H7 (cell line): ENCODE measurements at regions not wholly inside any gene's neighbourhood (a gene's known extent, or its start where the extent isn't known, plus 50 kb on each side); places are given as distances from the start of the nearest gene placed in this dataset.
A peak's percentile ranks its signal among the peaks of the same experiment; 100 is the strongest.

Experiments
- DNase-seq: peaks from one replicate; pipeline ENCODE4 v3.0.0; 2012
- H3K27me3 ChIP-seq: 2 replicates; pipeline ENCODE4 v1.6.0; 2011; ENCODE audit warnings: mild to moderate bottlenecking, low read length; ENCODE audit not compliant: control insufficient read depth, insufficient read depth
- H3K36me3 ChIP-seq: replicated peaks from 2 replicates; pipeline ENCODE4 v1.5.1; 2011; ENCODE audit warnings: low read length; ENCODE audit not compliant: control insufficient read depth, insufficient read depth
- H3K4me3 ChIP-seq: 2 replicates; pipeline ENCODE4 v1.5.1; 2011; ENCODE audit warnings: low read depth, mild to moderate bottlenecking, control low read depth, low read length, moderate library complexity; ENCODE audit not compliant: insufficient read depth

DNA sequence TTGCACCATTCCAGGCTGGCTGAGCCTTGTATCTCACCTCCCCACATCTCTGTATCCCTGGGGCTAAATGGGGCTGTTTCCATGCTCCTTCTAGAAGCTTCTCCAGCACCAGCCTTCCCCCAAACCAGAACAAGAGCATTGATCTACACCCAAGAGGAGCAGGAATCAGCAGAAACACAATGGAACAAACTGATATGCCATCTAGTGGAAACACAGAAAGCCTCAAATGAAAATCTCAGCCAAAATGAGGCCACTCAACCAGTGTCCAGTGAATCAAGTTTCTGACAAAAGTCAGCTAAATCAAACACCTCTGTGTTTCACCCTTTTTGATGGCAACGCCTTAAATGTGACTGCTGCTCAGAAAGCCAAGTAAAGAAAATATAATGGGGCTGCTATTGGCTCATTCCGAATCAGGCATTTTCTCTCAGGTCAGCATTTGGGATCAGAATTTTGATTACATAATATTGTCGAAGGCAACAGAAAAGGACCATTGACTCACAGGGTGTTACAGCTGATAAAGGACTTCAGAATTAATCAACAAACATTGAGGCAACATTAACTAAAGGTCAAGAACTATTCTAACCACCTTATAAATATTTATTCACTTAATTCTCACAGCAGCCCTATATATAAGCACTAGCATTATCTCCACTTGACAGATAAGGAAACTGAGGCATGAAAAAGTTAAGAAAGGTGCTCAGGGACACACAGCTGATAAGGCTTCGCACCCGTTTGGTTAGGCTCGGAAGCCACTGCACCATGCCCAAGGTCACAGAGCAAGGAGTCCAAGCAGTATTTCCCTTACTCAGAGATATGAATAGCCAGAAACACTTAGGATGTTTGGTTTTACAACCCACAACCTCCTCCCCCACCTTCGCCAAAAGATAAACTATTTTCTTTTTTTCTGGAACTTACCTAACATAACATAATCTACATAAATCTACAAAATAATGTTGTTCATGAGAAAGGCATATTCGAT, 85.8 kb upstream of the KCNJ15 start:
- no peaks in the 10 kb centered on the region for H3K36me3 ChIP-seq
- H3K4me3 ChIP-seq, result no peak overlapping the region
- DNase-seq, result no peak
- no peaks in the 10 kb centered on the region for H3K27me3 ChIP-seq

DNA sequence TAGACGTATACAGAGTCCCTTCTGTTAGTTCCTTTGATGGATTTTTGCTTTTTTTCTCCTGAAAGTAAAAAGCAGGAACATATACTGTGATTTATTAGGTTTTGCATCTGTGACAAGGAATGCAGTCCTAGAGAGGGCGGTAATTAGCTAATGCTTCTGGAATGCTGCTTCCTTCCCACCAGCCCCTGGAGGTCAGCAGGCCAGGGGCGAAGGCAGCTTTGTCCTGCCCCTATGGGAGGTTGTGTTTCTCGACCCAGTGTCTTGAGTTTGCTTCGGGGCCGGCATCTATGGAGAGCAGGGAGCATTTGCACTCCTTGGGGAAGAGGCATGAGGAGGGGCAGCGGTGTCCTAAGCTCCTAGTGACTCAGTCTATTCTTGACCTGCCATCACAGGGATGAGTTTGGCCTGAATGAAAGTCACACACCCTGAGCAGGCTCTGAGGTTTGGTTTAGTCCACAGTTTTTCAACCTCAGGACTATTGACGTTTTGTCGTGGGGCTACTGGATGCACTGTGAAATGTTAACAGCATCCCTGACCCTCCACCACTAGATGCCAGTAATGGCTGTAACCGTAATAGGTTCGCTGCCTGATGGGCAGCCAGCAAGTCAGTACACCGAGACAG, 85.0 kb upstream of the KCNJ15 start:
- H3K4me3 ChIP-seq, result no peak overlapping the region
- no peaks in the 10 kb centered on the region for H3K27me3 ChIP-seq
- H3K36me3 ChIP-seq, result no peaks in the 10 kb centered on the region
- DNase-seq, result peak; percentile 70

DNA sequence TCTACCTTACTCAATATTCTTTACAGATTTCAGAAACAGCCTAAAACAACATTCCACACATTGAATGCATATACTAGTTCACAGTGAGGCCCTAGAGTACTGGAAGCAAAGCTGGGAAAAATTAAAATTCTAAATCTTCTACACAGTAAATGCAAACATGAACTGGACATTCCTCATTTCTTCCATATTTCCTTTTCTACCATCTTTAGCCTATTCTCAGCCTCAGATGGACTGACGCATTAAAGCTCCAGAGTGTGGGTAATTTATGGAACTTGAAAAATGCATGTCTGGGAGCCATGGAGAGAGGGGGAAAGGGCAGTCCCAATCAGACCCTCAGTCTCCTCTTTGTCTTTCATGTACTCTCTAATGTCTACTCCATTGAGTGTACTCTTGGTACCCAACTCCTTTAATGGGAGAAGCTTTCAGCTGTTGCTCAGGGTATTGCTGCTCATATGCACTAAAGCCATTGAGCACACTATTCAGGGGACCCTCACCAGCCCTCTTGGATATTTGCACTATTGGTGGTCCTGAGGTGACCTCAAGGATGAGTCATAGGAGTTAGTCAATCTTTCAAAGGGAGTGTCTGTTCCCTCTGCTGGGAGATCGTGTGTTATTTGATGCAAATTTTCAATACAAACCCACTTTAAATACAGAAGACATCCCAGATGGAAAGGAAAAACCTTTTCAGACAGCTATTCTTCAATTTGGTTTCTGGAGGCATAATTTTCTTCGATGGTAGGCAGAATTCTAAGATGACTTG, 83.3 kb upstream of the KCNJ15 start:
- Histone ChIP-seq H3K36me3 (no peaks in the 10 kb centered on the region), H3K27me3 (no peaks in the 10 kb centered on the region), H3K4me3 (no peak overlapping the region)
- no peak for DNase-seq

DNA sequence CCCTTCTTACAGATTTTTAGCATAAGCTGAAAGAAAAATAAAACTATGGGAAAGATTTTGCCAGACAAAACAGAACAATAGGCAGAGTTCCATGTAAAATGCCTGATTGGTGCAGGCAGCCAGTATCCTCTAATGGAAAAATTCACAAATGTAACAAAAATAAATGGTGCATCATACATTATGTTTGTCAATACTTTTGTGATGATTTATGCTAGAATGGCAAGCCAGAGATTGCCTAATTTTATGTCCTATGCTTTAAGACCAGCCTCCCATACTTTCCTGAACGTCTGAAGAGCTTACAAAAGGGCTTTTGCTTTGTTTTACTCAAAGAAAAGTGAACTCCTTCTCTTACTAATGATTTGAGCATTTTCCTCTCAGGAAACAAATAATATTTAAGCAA, 81.5 kb upstream of the KCNJ15 start:
- H3K27me3 ChIP-seq, result no peaks in the 10 kb centered on the region
- H3K36me3 ChIP-seq, result no peaks in the 10 kb centered on the region
- H3K4me3 ChIP-seq, result no peak overlapping the region
- no peak for DNase-seq

DNA sequence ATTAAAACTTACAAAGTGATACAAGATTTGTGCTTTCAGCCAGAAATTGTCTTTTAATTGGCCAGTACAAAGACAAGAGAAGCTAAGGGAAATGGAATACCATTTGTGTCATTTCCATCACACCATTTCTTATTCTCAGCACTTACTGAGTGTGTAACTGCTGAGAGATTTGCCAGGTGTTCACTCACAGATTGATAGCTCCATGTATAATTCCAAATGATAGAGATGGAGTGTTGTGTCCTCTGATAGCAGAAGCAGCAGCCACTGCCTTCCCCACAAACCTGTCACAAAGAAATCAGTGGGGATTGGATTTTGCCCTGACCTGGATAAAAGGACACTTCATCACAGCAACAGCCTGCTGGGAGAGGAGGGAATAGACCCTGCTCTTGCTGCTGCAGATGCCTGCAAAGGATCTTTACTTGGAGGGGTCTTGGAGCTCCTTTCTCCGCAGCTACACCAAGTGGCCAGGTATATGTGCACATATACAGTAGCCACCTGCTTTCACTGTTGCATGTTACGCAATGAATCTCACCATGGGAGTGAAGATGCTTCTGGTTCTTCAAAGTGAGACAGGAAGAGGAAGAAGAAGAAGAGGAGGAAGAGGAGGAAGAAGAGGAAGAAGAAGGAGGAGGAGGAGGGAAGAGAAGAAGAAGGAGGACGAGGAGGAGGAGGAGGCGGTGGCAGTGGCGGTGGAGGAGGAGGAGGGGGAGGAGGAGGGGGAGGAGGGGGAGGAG, 78.7 kb upstream of the KCNJ15 start:
- no peak for DNase-seq
- Histone ChIP-seq H3K4me3 (no peak overlapping the region), H3K27me3 (no peaks in the 10 kb centered on the region), H3K36me3 (no peaks in the 10 kb centered on the region)

DNA sequence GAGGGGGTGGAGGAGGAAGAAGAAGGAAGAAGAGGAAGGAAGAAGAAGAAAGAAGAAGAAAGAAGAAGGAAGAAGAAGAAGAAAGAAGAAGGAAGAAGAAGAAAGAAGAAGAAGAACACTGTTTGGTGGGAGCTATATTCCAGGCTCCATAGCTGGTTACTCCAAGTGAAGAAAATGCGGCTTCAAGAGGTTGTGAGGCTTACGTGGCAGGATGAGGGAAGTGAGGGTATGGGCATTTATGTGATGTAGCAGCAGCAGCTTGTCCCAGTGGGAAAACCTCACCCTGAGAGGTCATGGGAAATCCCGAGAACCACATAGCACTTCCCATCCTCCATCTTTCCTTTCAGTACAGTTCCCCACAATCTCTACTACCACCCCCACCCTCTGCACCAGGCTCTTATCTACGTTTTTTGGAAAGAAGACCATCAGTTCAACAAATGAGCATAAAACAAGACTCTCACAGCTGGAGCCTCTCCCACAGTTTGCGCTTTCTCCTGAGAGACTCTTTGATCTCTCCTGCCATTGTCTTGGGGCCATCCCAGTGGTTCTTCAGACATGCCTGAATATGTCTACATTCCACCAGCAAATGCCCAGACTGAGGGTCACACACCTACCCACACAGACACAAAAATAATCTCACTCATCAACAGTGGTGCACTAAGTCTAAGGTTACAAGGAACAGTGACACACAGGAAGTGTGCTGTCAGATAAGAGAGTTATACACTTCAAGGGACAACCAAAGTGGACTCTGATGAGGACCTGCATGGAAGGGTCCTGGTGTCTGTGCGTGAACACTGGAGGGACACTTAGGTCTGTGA, 77.9 kb upstream of the KCNJ15 start:
- no peaks in the 10 kb centered on the region for H3K27me3 ChIP-seq
- H3K36me3 ChIP-seq, result no peaks in the 10 kb centered on the region
- no peak overlapping the region for H3K4me3 ChIP-seq
- DNase-seq, result no peak

DNA sequence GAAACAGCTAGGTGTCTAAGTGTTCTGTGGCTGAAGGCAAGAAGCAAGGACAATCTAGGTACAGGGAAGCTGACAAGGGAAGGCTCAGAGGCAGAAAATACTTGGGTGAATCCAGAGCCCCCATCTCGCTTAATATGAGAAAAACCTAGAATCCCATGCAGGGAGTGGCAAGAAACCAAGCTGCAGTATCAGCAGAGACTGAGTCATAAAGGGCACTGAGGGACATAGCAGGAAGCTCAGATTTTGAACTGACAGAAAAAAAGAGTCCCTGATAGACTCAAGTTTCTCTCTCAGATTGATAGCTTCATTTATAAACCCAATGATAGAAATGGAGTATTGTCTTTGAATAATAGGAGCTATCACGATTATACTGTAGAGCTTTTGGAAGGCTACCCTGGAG, 77.3 kb upstream of the KCNJ15 start:
- no peak overlapping the region for H3K4me3 ChIP-seq
- no peak for DNase-seq
- H3K27me3 ChIP-seq, result no peaks in the 10 kb centered on the region
- H3K36me3 ChIP-seq, result no peaks in the 10 kb centered on the region

DNA sequence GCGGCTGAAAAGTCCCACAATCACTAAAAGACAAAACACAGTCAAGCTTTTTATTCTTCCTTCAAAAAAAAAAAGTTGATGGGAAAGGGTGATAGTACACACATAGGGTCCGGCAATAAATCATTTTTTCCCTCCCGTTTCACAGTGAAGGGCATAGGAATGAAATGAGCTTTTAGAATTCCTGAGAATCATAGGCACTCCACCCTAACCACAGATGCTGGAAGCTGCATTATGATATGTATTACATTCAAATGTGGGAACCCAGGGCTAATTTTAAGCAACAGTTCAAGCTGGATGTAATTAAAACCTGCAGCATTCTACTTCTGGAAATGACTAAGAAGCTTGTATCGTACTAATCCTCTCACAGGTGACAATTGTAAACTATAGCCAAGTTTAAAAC, 75.7 kb upstream of the KCNJ15 start:
- no peak for DNase-seq
- H3K27me3 ChIP-seq, result no peaks in the 10 kb centered on the region
- H3K36me3 ChIP-seq, result no peaks in the 10 kb centered on the region
- H3K4me3 ChIP-seq, result no peak overlapping the region

DNA sequence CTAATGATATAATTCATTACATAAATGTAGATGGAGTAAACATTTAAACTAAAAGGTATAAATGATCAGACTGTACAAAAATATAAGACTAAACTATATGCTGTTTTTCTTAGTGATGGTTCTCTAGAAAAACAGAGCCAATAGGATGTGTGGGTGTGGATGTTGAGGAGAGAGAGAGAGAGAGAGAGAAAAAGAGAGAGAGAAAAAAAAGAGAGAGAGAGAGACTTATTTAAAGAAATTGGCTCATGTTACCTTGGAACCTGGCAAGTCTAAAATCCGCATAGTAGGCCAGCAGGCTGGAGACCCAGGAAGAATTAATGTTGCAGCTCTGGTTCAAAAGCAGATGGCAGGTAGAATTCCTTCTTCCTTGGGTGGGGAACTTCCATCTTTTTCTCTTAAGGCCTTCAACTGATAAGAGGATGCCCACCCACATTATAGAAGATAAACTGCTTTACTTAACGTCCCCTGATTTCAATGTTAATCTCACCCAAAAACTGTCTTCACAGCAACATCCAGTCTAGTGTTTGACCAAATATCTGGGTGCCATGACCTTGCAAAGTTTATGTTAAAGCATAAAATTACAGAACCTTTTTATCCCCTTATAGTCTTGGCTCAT, 74.3 kb upstream of the KCNJ15 start:
- Histone ChIP-seq H3K27me3 (no peaks in the 10 kb centered on the region), H3K36me3 (no peaks in the 10 kb centered on the region), H3K4me3 (no peak overlapping the region)
- no peak for DNase-seq

DNA sequence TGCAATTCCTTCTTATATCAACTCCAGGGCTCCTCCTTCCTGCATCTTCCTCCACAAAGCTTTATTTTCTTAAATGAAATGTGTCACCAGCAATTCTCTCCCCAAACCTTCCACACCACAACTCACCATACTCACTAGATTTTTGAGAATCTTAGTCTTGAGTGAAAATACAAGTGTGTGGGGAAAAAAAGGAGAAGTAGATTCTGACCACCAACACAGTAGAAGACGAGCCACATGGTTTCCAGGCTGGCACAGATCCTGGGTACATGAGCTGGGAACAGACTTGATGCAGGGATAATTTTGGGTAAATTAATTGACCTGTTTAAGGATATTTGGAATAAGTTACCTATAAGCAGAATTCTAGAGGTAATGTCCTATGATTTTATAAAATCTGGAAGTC, 72.8 kb upstream of the KCNJ15 start:
- Histone ChIP-seq H3K27me3 (no peaks in the 10 kb centered on the region), H3K4me3 (no peak overlapping the region), H3K36me3 (no peaks in the 10 kb centered on the region)
- no peak for DNase-seq

DNA sequence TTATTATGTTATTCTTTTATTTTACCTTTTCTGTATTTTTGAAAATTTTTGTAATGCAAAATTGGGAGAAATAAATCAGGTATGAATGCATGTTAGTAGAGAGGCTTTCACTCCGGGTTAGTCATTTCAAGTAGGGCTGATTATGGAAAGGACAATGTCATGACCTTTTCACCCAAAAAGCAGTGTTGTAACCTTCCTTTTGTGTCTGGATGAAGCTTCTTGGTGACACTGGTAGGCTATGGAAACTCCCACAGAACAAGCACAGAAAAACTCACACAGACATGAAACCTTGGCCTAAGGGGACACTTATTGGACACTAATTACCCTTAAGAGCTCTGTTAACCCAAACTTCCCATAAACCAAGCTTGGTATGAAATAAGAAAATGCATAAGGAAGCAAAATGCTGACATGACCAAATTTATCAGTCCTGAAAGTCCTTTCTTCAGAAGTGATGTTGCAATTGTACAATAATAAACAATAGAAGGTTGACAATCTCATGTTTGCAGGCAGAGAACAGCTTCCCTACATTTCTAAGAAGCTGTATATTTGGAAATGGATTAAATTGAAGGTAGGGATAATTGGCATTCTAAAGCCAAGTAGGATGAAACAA, 70.0 kb upstream of the KCNJ15 start:
- Histone ChIP-seq H3K27me3 (no peaks in the 10 kb centered on the region), H3K4me3 (no peak overlapping the region), H3K36me3 (no peaks in the 10 kb centered on the region)
- DNase-seq, result no peak

DNA sequence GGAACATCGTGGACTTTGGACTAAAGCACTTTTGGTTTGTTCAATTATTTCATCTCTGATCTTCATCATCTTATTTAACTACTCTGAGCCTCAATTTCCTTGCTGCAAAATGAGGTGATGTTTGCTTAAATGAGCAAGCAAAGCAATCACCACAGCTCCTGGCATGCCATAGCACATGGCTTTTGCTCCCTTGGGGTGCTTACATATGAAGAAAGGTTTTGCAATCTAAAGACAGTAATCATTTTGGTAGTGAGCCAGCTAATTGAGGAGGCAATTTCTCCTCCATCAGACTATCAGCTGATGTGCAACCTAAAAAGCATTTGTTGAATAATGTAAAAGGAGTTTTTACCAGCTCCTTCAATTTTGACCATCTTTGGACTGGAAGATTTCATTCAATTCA, 68.8 kb upstream of the KCNJ15 start:
- Histone ChIP-seq H3K4me3 (no peak overlapping the region), H3K27me3 (no peaks in the 10 kb centered on the region), H3K36me3 (no peaks in the 10 kb centered on the region)
- no peak for DNase-seq

DNA sequence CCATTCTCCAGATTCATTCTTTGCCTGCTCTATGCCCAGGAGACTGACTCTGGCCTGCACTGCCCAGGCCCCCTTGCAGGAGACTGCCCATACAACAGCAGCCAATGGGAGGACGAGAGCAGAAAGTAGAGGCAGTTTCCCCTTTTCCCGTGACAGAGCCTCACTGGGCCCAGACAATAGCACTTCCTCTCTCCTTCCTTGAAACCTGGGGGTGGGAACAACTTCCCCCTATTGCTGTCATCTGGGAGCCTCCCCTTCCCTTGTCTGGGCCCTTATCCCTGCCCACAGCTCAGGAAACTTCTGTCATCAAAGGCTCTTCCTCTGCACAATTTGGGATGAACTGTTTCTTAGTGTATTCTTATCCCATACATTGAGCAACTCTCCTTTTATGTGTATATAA, 60.8 kb upstream of the KCNJ15 start:
- no peaks in the 10 kb centered on the region for H3K36me3 ChIP-seq
- no peaks in the 10 kb centered on the region for H3K27me3 ChIP-seq
- H3K4me3 ChIP-seq, result no peak overlapping the region
- no peak for DNase-seq
